ENCODE measurements at regions not wholly inside any gene's neighbourhood (a gene's known extent, or its start where the extent isn't known, plus 50 kb on each side); places are given as distances from the start of the nearest gene placed in this dataset.

GRCh38 chr12:28991626-28992025 is 157.5 kb upstream of the FAR2 start:
- no peaks in the 10 kb centered on the region for H3K36me3 ChIP-seq (ENCODE audit: low read depth)
- ATAC-seq (ENCODE audit: low read depth) (no peak), DNase-seq (ENCODE audit: low spot score) (no peak)
- no peaks in the 10 kb centered on the region for H3K27me3 ChIP-seq (ENCODE audit: insufficient read depth, poor library complexity, severe bottlenecking)
- no peaks in the 10 kb centered on the region for H3K9me3 ChIP-seq (ENCODE audit: severe bottlenecking)
- TF ChIP-seq CTCF (IDR thresholded peaks at IDR 0.05; ENCODE audit: poor library complexity, severe bottlenecking), result no peak
- H3K4me3 ChIP-seq (ENCODE audit: severe bottlenecking), result no peak overlapping the region
- no peak overlapping the region for H3K27ac ChIP-seq (ENCODE audit: poor library complexity, severe bottlenecking)
- H3K4me1 ChIP-seq (ENCODE audit: insufficient read depth, poor library complexity, severe bottlenecking), result no peaks in the 10 kb centered on the region

GRCh38 chr12:28993720-28994119 is 155.4 kb upstream of the FAR2 start:
- Histone ChIP-seq H3K4me1 (ENCODE audit: insufficient read depth, poor library complexity, severe bottlenecking) (no peaks in the 10 kb centered on the region), H3K4me3 (ENCODE audit: severe bottlenecking) (no peak overlapping the region), H3K36me3 (ENCODE audit: low read depth) (no peaks in the 10 kb centered on the region), H3K27me3 (ENCODE audit: insufficient read depth, poor library complexity, severe bottlenecking) (no peaks in the 10 kb centered on the region), H3K9me3 (ENCODE audit: severe bottlenecking) (no peaks in the 10 kb centered on the region), H3K27ac (ENCODE audit: poor library complexity, severe bottlenecking) (no peak overlapping the region)
- no peak for DNase-seq (ENCODE audit: low spot score)
- no peak for ATAC-seq (ENCODE audit: low read depth)
- no peak for TF ChIP-seq CTCF (IDR thresholded peaks at IDR 0.05; ENCODE audit: poor library complexity, severe bottlenecking)

GRCh38 chr12:28994179-28994715 is 154.8 kb upstream of the FAR2 start:
- ATAC-seq (ENCODE audit: low read depth) (no peak), DNase-seq (ENCODE audit: low spot score) (no peak)
- Histone ChIP-seq H3K27me3 (ENCODE audit: insufficient read depth, poor library complexity, severe bottlenecking) (no peaks in the 10 kb centered on the region), H3K9me3 (ENCODE audit: severe bottlenecking) (no peaks in the 10 kb centered on the region), H3K4me3 (ENCODE audit: severe bottlenecking) (no peak overlapping the region), H3K27ac (ENCODE audit: poor library complexity, severe bottlenecking) (no peak overlapping the region), H3K36me3 (ENCODE audit: low read depth) (no peaks in the 10 kb centered on the region), H3K4me1 (ENCODE audit: insufficient read depth, poor library complexity, severe bottlenecking) (no peaks in the 10 kb centered on the region)
- no peak for TF ChIP-seq CTCF (IDR thresholded peaks at IDR 0.05; ENCODE audit: poor library complexity, severe bottlenecking)

- Histone ChIP-seq H3K36me3 (ENCODE audit: low read depth) (no peaks in the 10 kb centered on the region), H3K4me3 (ENCODE audit: severe bottlenecking) (no peak overlapping the region), H3K27ac (ENCODE audit: poor library complexity, severe bottlenecking) (no peak overlapping the region), H3K4me1 (ENCODE audit: insufficient read depth, poor library complexity, severe bottlenecking) (no peaks in the 10 kb centered on the region), H3K9me3 (ENCODE audit: severe bottlenecking) (no peaks in the 10 kb centered on the region), H3K27me3 (ENCODE audit: insufficient read depth, poor library complexity, severe bottlenecking) (no peaks in the 10 kb centered on the region)
- DNase-seq (ENCODE audit: low spot score), result no peak
- TF ChIP-seq CTCF (IDR thresholded peaks at IDR 0.05; ENCODE audit: poor library complexity, severe bottlenecking), result no peak
- no peak for ATAC-seq (ENCODE audit: low read depth)
Measured at GRCh38 chr12:28996688-28997087, 152.4 kb upstream of the FAR2 start.

- no peak overlapping the region for H3K4me3 ChIP-seq (ENCODE audit: severe bottlenecking)
- H3K9me3 ChIP-seq (ENCODE audit: severe bottlenecking), result no peaks in the 10 kb centered on the region
- DNase-seq (ENCODE audit: low spot score) (no peak), ATAC-seq (ENCODE audit: low read depth) (no peak)
- H3K27me3 ChIP-seq (ENCODE audit: insufficient read depth, poor library complexity, severe bottlenecking), result no peaks in the 10 kb centered on the region
- H3K36me3 ChIP-seq (ENCODE audit: low read depth), result no peaks in the 10 kb centered on the region
- peak; percentile 49 for TF ChIP-seq CTCF (IDR thresholded peaks at IDR 0.05; ENCODE audit: poor library complexity, severe bottlenecking)
- H3K4me1 ChIP-seq (ENCODE audit: insufficient read depth, poor library complexity, severe bottlenecking), result no peaks in the 10 kb centered on the region
- H3K27ac ChIP-seq (ENCODE audit: poor library complexity, severe bottlenecking), result no peak overlapping the region
Measured at GRCh38 chr12:28998662-28999120, 150.4 kb upstream of the FAR2 start.
